Muscle of arm (tissue), 1 donor: ENCODE measurements at regions not wholly inside any gene's neighbourhood (a gene's known extent, or its start where the extent isn't known, plus 50 kb on each side); places are given as distances from the start of the nearest gene placed in this dataset.
"Not testable (repeated sequence)": the region's sequence is repeated elsewhere in the genome, so short reads cannot be mapped to it uniquely, and the experiment has no call there.

Experiments used
- DNase-seq: peaks from one replicate; pipeline ENCODE4 v3.0.0-alpha.2; 2013

- no peak for DNase-seq
These were observed 189.9 kb upstream of the UFM1 start for GRCh38 chr13:38159710-38160109.

GRCh38 chr13:38147050-38147449 lies 202.6 kb upstream of the UFM1 start:
- no peak for DNase-seq

- DNase-seq = no peak
These were observed 207.9 kb upstream of the UFM1 start for GRCh38 chr13:38141792-38142191.

- no peak for DNase-seq
These were observed 214.1 kb upstream of the UFM1 start for GRCh38 chr13:38135592-38135991.

GRCh38 chr13:38121267-38121666 lies 228.4 kb upstream of the UFM1 start:
- no peak for DNase-seq

DNA sequence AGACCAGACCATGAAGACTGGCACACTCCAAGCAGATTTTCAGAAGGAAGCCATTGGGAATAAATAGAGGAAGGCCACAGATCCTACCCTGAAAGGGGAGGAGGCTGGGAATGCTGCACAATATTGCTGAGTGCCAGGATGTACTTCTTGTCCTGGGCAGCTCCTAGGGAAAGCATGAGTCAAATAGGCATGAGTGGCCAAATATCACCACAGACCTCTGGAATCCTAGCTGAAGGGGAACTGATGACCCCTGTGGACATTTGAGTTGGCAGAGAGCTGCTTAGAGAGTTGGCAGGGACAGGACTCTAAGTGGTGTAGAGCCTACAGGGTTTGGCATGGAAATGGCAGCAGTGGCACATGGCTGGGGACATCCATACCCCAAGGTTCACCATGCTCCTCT lies 234.3 kb upstream of the TRPC4 start:
- DNase-seq = no peak

- DNase-seq = no peak
These were observed 230.2 kb upstream of the TRPC4 start for GRCh38 chr13:38099751-38100150.

DNA sequence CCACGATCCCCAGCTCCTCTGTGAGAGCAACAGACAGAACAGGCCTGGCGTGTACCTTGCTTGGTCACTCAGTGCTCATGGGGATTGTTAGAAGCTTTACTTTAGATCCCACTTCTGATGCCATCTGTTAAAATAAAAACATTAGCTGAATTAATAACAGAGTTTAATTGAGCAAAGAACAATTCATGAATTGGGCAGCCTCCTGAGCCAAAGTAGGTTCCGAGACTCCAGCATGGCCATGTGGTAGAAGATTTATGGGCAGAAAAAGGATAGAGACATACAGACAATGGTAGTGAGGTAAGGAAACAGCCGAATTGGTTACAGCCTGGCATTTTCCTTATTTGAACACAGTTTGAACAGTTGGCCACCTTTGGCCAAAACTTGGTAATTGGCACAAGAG lies 223.9 kb upstream of the TRPC4 start:
- DNase-seq = no peak

- DNase-seq = no peak
These were observed 221.3 kb upstream of the TRPC4 start for GRCh38 chr13:38090913-38091312.

DNA sequence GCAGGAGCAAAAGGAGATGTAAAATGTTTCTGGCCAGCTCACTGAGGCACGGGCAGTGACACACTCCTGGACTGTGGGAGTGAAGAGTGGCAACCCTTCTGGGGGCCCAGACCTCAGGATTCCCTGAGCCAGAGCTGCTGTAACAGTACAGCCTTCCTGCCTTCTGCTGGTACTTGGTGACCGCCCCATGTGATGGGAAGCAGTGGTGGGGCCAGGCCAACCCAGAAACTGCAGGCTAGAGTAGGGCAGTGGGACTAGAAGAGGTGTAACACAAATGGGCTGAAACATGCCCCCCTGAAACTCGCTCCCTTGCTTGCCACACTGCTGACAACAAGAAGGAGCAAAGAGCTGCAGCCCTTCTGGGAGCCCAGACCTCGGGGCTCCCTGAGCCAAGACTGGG lies 217.1 kb upstream of the TRPC4 start:
- DNase-seq = no peak

GRCh38 chr13:38086013-38086412 lies 216.4 kb upstream of the TRPC4 start:
- DNase-seq = no peak

- DNase-seq = no peak
These were observed 204.4 kb upstream of the TRPC4 start for GRCh38 chr13:38073931-38074330.

GRCh38 chr13:38072696-38073095 lies 203.1 kb upstream of the TRPC4 start:
- no peak for DNase-seq

GRCh38 chr13:38071340-38071739 lies 201.8 kb upstream of the TRPC4 start:
- not testable (repeated sequence) for DNase-seq

- no peak for DNase-seq
These were observed 184.3 kb upstream of the TRPC4 start for GRCh38 chr13:38053896-38054295.

DNA sequence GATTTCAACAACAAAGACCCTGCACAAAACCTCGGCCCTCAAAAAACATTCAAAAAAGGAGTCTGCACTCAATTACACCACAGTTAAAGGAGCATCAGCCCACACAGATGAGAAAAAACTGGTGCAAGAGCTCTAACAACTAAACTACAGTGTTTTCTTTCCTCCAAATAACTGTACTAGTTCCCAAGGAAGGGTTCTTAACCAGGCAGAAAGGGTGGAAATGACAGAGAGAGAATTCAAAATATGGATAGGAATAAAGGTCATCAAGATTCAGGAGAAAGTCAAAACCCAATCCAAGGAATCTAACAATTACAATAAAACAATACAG lies 176.4 kb upstream of the TRPC4 start:
- no peak for DNase-seq

DNA sequence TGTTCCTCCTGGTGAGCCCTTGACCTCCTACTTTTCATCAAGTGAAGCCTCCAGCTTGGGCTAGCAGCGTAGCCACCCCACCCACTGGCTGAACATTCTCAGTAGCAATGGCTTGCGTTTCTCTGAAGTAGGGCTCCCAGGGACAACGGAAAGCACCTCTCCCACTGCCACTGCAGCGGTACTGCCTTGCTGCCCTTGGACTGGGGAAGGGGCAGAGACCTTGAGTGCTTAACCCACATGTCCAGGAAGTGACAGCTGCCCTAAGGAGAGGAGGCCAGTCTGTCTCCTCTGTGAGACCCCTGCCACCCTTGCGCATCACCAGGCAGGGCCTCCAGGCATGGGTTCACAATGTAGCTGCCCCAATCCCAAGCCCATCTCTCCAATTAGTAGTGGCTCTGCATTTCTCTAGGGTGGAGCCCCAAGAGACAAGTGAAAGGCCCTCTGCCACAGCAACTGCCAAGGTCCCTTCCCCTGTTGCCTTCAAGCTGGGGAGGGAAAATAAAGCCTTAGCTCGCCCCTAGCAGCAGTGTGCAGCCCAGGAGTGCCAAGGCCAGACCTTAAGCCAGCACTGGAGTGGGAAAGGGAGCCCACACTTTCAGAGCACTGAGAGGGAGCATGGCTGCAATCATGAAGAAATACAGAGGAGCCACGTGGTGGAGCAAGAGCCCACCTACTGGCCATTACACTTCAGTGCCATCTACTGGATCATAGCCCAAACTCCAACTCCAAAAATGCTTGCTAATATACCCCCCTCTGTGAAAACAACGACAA lies 175.9 kb upstream of the TRPC4 start:
- DNase-seq = no peak

- no peak for DNase-seq
These were observed 174.5 kb upstream of the TRPC4 start for GRCh38 chr13:38044067-38044466.

DNA sequence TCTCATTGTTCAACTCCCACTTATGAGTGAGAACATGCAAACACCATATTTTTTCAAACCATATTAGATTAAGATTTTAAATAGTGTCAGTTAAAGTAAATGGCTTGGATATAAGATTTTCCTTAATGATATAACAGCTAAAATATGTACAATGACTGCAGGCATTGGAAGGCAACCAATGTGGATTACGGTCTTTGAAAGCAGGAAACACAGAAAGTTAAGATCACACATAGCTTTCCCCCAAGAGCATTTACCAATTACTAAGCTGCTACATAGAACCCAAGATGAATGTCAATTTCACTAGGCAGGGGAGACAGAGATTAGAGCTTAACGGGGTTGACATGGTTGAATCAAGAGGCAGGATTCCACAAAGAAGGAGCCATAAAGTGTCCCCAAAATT lies 173.2 kb upstream of the TRPC4 start:
- DNase-seq = peak; percentile 2

DNA sequence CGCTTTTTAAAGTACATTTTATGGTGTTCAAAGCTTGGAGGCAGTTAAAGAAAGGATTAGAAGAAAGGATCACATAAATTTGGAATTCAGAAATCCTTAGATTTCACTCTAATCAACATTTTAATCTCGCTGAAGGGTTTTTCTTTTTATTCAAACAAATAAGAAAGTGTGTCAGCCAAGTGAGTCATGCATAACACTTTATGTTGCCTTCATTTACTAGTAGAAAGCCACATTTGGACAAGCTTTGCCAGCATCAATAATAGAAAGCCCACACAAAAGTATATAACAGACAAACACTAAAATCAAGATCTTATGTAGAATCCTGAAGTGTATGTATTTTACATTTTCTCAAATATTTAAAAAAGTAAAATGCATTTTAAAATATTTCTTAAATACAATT lies 154.9 kb upstream of the TRPC4 start:
- no peak for DNase-seq

- no peak for DNase-seq
These were observed 147.7 kb upstream of the TRPC4 start for GRCh38 chr13:38017320-38017719.

- DNase-seq = no peak
These were observed 144.1 kb upstream of the TRPC4 start for GRCh38 chr13:38013676-38014075.

GRCh38 chr13:38012096-38012495 lies 142.5 kb upstream of the TRPC4 start:
- DNase-seq = no peak

DNA sequence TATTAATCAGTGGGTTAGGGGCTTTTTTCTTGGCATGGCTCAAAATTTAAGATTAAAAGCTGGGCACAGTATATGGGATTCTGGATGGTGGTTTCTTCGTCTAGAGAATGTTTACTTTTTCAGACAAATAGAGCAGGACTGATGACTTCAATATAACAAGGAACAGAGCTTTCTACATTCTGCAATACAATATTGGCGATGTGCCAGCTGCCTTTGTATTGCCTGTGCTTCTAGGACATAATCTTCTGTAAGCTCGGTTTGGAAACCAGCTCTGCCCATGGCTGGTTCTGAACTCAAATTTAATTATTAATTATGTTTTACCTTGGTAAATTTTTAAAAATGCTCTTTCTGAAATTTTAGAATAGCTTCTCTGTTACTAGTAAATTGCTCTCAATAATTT lies 139.1 kb upstream of the TRPC4 start:
- DNase-seq = peak; percentile 48

GRCh38 chr13:38002606-38003005 lies 133.0 kb upstream of the TRPC4 start:
- no peak for DNase-seq
